ENCODE measurements at regions not wholly inside any gene's neighbourhood (a gene's known extent, or its start where the extent isn't known, plus 50 kb on each side); places are given as distances from the start of the nearest gene placed in this dataset.

DNA sequence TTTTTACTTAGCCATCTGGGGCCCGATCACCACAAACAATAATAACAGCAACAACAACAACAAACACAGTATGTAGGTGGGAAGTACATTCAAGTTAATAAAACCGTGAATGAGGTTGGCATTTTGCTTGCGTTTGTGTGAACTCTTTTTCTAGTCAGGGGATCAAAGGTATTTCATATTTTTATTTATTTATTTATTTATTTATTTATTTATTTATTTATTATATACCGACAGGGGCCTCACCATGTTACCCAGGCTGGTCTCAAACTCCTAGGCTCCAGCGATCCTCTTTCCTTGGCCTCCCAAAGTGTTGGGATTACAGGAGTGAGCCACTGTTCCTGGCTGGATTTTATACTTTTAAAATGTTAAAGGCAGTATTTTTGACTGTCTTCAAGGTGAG, 325.4 kb downstream of the RAPGEF2 start:
- TF ChIP-seq TCF12 (IDR thresholded peaks at IDR 0.05; ENCODE audit: low read depth, low read length) (no peak), CREB1 (IDR thresholded peaks at IDR 0.05) (no peak), SRF (IDR thresholded peaks at IDR 0.05; ENCODE audit: low read depth, low read length) (no peak), HDAC6 (IDR thresholded peaks at IDR 0.05; ENCODE audit: low read depth, low read length) (no peak), JUND (IDR thresholded peaks at IDR 0.05; ENCODE audit: low read length) (no peak), YY1 (IDR thresholded peaks at IDR 0.05; ENCODE audit: low read depth, low read length) (no peak), EZH2 (IDR thresholded peaks at IDR 0.05; ENCODE audit: low read depth, low read length, severe bottlenecking) (no peak), CBX5 (IDR thresholded peaks at IDR 0.05; ENCODE audit: low read depth, low read length) (no peak), JUN (IDR thresholded peaks at IDR 0.05; ENCODE audit: low read depth, low read length) (no peak), POLR2AphosphoS5 (IDR thresholded peaks at IDR 0.05; ENCODE audit: low read depth, low read length) (no peak)
- TF ChIP-seq, protein P1, sequence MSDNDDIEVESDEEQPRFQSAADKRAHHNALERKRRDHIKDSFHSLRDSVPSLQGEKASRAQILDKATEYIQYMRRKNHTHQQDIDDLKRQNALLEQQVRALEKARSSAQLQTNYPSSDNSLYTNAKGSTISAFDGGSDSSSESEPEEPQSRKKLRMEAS (IDR thresholded peaks at IDR 0.05) = no peak
- TF ChIP-seq, protein P2, sequence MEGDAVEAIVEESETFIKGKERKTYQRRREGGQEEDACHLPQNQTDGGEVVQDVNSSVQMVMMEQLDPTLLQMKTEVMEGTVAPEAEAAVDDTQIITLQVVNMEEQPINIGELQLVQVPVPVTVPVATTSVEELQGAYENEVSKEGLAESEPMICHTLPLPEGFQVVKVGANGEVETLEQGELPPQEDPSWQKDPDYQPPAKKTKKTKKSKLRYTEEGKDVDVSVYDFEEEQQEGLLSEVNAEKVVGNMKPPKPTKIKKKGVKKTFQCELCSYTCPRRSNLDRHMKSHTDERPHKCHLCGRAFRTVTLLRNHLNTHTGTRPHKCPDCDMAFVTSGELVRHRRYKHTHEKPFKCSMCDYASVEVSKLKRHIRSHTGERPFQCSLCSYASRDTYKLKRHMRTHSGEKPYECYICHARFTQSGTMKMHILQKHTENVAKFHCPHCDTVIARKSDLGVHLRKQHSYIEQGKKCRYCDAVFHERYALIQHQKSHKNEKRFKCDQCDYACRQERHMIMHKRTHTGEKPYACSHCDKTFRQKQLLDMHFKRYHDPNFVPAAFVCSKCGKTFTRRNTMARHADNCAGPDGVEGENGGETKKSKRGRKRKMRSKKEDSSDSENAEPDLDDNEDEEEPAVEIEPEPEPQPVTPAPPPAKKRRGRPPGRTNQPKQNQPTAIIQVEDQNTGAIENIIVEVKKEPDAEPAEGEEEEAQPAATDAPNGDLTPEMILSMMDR (IDR thresholded peaks at IDR 0.05; ENCODE audit: control extremely low read depth in 1 of 3, insufficient read depth in 1 of 3, low read depth in 1 of 3, low read length in 3 of 3) = no peak

Data from H1 (cell line).